ENCODE measurements at regions not wholly inside any gene's neighbourhood (a gene's known extent, or its start where the extent isn't known, plus 50 kb on each side); places are given as distances from the start of the nearest gene placed in this dataset.

- DNase-seq (ENCODE audit: low spot score in 2 of 2), result no peak
- Histone ChIP-seq H3K27ac (no peak overlapping the region), H3K4me3 (no peak overlapping the region), H3K9me3 (peaks cover 0 to 4% of the 10 kb centered on the region in 2 donors), H3K27me3 (no peaks in the 10 kb centered on the region), H3K36me3 (no peaks in the 10 kb centered on the region), H3K4me1 (no peaks in the 10 kb centered on the region)
- intact Hi-C loops (cut with DNase I; ENCODE audit: low total_unique reads), result no loop called here
- TF ChIP-seq POLR2A (IDR thresholded peaks at IDR 0.05), result no peak
- TF ChIP-seq, protein P1, sequence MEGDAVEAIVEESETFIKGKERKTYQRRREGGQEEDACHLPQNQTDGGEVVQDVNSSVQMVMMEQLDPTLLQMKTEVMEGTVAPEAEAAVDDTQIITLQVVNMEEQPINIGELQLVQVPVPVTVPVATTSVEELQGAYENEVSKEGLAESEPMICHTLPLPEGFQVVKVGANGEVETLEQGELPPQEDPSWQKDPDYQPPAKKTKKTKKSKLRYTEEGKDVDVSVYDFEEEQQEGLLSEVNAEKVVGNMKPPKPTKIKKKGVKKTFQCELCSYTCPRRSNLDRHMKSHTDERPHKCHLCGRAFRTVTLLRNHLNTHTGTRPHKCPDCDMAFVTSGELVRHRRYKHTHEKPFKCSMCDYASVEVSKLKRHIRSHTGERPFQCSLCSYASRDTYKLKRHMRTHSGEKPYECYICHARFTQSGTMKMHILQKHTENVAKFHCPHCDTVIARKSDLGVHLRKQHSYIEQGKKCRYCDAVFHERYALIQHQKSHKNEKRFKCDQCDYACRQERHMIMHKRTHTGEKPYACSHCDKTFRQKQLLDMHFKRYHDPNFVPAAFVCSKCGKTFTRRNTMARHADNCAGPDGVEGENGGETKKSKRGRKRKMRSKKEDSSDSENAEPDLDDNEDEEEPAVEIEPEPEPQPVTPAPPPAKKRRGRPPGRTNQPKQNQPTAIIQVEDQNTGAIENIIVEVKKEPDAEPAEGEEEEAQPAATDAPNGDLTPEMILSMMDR (IDR thresholded peaks at IDR 0.05), result no peak
- no peak for TF ChIP-seq POLR2AphosphoS5 (IDR thresholded peaks at IDR 0.05)
Observed at GRCh38 chr18:60003610-60004185, 103.9 kb downstream of the PMAIP1 start.

- no peak for DNase-seq (ENCODE audit: low spot score in 2 of 2)
- no peak for TF ChIP-seq POLR2A (IDR thresholded peaks at IDR 0.05)
- no peak for TF ChIP-seq POLR2AphosphoS5 (IDR thresholded peaks at IDR 0.05)
- TF ChIP-seq, protein P1 (IDR thresholded peaks at IDR 0.05), result peak in 2 of 3 donors; percentile 31 to 48
- H3K27ac ChIP-seq, result no peak overlapping the region
- peaks cover 0 to 4% of the 10 kb centered on the region in 2 donors for H3K9me3 ChIP-seq
- H3K4me1 ChIP-seq, result no peaks in the 10 kb centered on the region
- intact Hi-C loops (cut with DNase I; ENCODE audit: low total_unique reads), result no loop called here
- no peaks in the 10 kb centered on the region for H3K36me3 ChIP-seq
- H3K4me3 ChIP-seq, result no peak overlapping the region
- H3K27me3 ChIP-seq, result peaks cover 0 to 3% of the 10 kb centered on the region in 2 donors
Observed at GRCh38 chr18:59996370-59996966, 96.7 kb downstream of the PMAIP1 start.

DNA sequence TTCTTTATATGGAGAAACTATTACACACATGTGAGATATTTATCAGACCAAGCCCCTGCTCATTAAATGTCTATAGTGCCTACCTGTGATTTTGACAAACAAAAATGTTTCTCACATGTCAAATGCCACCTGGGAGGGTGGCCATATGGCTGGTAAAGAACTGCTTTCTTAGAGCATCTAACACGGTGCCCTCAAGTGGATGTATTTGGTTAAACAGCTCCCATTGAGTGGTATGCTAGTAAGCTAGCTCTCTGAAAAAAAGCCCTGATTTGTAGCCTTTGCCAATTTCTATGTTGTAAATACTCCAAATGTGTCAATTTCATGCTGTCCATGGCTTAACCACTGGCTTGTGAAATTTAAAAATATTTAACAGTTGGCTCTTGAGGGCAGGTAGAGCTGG is 94.6 kb downstream of the PMAIP1 start:
- intact Hi-C loops (cut with DNase I; ENCODE audit: low total_unique reads), result no loop called here
- H3K36me3 ChIP-seq, result no peaks in the 10 kb centered on the region

DNA sequence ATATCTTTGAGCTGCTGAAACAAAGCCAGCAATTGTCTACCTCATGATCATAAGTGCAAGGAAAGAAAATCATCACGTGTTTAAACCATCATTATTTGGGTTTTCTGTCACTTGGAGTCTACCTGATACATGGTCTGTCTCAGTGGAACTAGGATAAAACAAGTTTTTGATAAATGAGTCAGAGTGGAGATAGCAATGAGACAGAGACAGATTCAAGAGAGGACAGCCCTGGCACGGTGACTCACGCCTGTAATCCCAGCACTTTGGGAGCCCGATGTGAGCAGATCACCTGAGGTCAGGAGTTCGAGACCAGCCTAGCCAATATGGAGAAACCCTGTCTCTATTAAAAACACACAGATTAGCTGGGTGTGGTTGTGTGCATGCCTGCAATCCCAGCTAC is 93.8 kb downstream of the PMAIP1 start:
- H3K27ac ChIP-seq, result no peak overlapping the region
- peaks cover 0 to 3% of the 10 kb centered on the region in 2 donors for H3K27me3 ChIP-seq
- H3K4me1 ChIP-seq, result no peaks in the 10 kb centered on the region
- H3K9me3 ChIP-seq, result no peaks in the 10 kb centered on the region
- no peaks in the 10 kb centered on the region for H3K36me3 ChIP-seq
- intact Hi-C loops (cut with DNase I; ENCODE audit: low total_unique reads), result no loop called here
- DNase-seq (ENCODE audit: low spot score in 2 of 2), result no peak
- no peak for TF ChIP-seq POLR2A (IDR thresholded peaks at IDR 0.05)
- no peak for TF ChIP-seq POLR2AphosphoS5 (IDR thresholded peaks at IDR 0.05)
- no peak overlapping the region for H3K4me3 ChIP-seq

More for the DNA sequence above, 94.6 kb downstream of the PMAIP1 start:
- Histone ChIP-seq H3K9me3 (no peaks in the 10 kb centered on the region), H3K27me3 (peaks cover 0 to 3% of the 10 kb centered on the region in 2 donors), H3K27ac (no peak overlapping the region), H3K4me1 (no peaks in the 10 kb centered on the region), H3K4me3 (no peak overlapping the region)
- TF ChIP-seq POLR2A (IDR thresholded peaks at IDR 0.05), result no peak
- TF ChIP-seq, protein P1 (IDR thresholded peaks at IDR 0.05), result no peak
- DNase-seq (ENCODE audit: low spot score in 2 of 2), result no peak

- Histone ChIP-seq H3K27ac (no peak overlapping the region), H3K36me3 (no peaks in the 10 kb centered on the region), H3K9me3 (no peaks in the 10 kb centered on the region), H3K27me3 (peaks cover 0 to 3% of the 10 kb centered on the region in 2 donors), H3K4me1 (no peaks in the 10 kb centered on the region), H3K4me3 (no peak overlapping the region)
- TF ChIP-seq POLR2AphosphoS5 (IDR thresholded peaks at IDR 0.05) (no peak), POLR2A (IDR thresholded peaks at IDR 0.05) (no peak)
- TF ChIP-seq, protein P1 (IDR thresholded peaks at IDR 0.05), result no peak
- intact Hi-C loops (cut with DNase I; ENCODE audit: low total_unique reads), result no loop called here
- no peak for DNase-seq (ENCODE audit: low spot score in 2 of 2)
Observed at GRCh38 chr18:59990121-59990823, 90.5 kb downstream of the PMAIP1 start.

Measured in breast epithelium (tissue), 4 donors.